Astrocyte (in vitro differentiated cells and primary cell): ENCODE measurements at regions not wholly inside any gene's neighbourhood (a gene's known extent, or its start where the extent isn't known, plus 50 kb on each side); places are given as distances from the start of the nearest gene placed in this dataset.

Source experiments
- CTCF ChIP-seq: IDR thresholded peaks from 2 replicates; pipeline ENCODE4 v1.5.1; 2011; ENCODE audit warnings: low read depth, mild to moderate bottlenecking, inconsistent platforms, low read length, moderate library complexity; ENCODE audit not compliant: insufficient read depth
- EZH2 ChIP-seq: IDR thresholded peaks from 2 replicates; pipeline ENCODE4 v1.6.1; 2012; ENCODE audit warnings: mild to moderate bottlenecking, low read length, inconsistent platforms; ENCODE audit not compliant: insufficient read depth

- TF ChIP-seq CTCF (no peak), EZH2 (no peak)
Measured at GRCh38 chr3:74535281-74535680, 79.2 kb downstream of the CNTN3 start.
